H1 (cell line): ENCODE measurements at regions not wholly inside any gene's neighbourhood (a gene's known extent, or its start where the extent isn't known, plus 50 kb on each side); places are given as distances from the start of the nearest gene placed in this dataset.

Source experiments
- CTCF ChIA-PET: fragments of 300-600 bp; sonication (Branson Sonifier 250); formaldehyde crosslinking; loops from one replicate; lab custom pipeline; 2021; ENCODE audit not compliant: partially characterized antibody; lab: Charles Lee
- POLR2A ChIA-PET: fragments of 300-600 bp; sonication (Branson Sonifier 250); formaldehyde crosslinking; loops from one replicate; lab custom pipeline; 2021; ENCODE audit warnings: inconsistent platforms; ENCODE audit not compliant: partially characterized antibody; lab: Charles Lee
- DNase-seq, 2 experiments: peaks; one replicate each; pipeline versions ENCODE4 v3.0.0 to v3.0.0-alpha.2; 2010 to 2022; ENCODE audit warnings: low spot score in 2 of 2, low read depth in 1 of 2, mixed read lengths in 1 of 2
- FAIRE-seq: peaks from 2 replicates; lab custom pipeline; 2011; peaks lifted over from hg19 to GRCh38; lab: Jason Lieb, UNC
- H2AFZ ChIP-seq: 2 replicates; pipeline ENCODE4 v1.8.1; 2012; ENCODE audit warnings: low read length, inconsistent platforms
- H2AK5ac ChIP-seq: 2 replicates; pipeline ENCODE4 v1.6.1; 2013; ENCODE audit warnings: low read depth, low read length
- H2BK120ac ChIP-seq: replicated peaks from 2 replicates; pipeline ENCODE3; 2013; ENCODE audit warnings: low read depth, low read length, inconsistent platforms
- H2BK12ac ChIP-seq: 2 replicates; pipeline ENCODE4 v1.6.1; 2013; ENCODE audit warnings: low read depth, low read length
- H2BK15ac ChIP-seq: 2 replicates; pipeline ENCODE4 v1.6.1; 2013; ENCODE audit warnings: low read length
- H2BK20ac ChIP-seq: 2 replicates; pipeline ENCODE4 v1.6.1; 2013; ENCODE audit warnings: low read length
- H2BK5ac ChIP-seq: 2 replicates; pipeline ENCODE4 v1.6.1; 2013; ENCODE audit warnings: low read depth, low read length
- H3K14ac ChIP-seq: 2 replicates; pipeline ENCODE4 v1.6.1; 2013; ENCODE audit warnings: inconsistent platforms; ENCODE audit not compliant: insufficient read length
- H3K18ac ChIP-seq: 2 replicates; pipeline ENCODE4 v1.6.1; 2013; ENCODE audit warnings: low read length; ENCODE audit errors: extremely low read depth
- H3K23ac ChIP-seq: 2 replicates; pipeline ENCODE4 v1.6.1; 2013; ENCODE audit warnings: inconsistent platforms; ENCODE audit not compliant: insufficient read length
- H3K23me2 ChIP-seq: 2 replicates; pipeline ENCODE4 v1.6.1; 2013; ENCODE audit warnings: low read depth, low read length
- H3K27ac ChIP-seq: 2 replicates; pipeline ENCODE4 v1.6.1; 2011; ENCODE audit warnings: low read depth, low read length, inconsistent platforms
- H3K27me3 ChIP-seq, 4 experiments: replicated peaks in 1 of 4; 1 replicate in 1 of 4; 2 replicates in 3 of 4; pipeline versions ENCODE4 v1.6.1 to v1.8.1; 2011 to 2013; ENCODE audit warnings: low read length in 3 of 4, mild to moderate bottlenecking in 3 of 4, inconsistent platforms in 2 of 4, mixed read lengths in 2 of 4, moderate library complexity in 1 of 4; ENCODE audit not compliant: control insufficient read depth in 3 of 4, insufficient read depth in 3 of 4; ENCODE audit errors: extremely low read depth in 1 of 4
- H3K36me3 ChIP-seq, 4 experiments: 2 replicates each; pipeline versions ENCODE4 v1.6.1 to v1.8.1; 2011 to 2013; ENCODE audit warnings: mild to moderate bottlenecking in 4 of 4, low read length in 3 of 4, moderate library complexity in 2 of 4, control low read depth in 1 of 4, inconsistent platforms in 1 of 4; ENCODE audit not compliant: insufficient read depth in 4 of 4, control insufficient read depth in 2 of 4
- H3K4ac ChIP-seq: replicated peaks from 2 replicates; pipeline ENCODE3; 2013; ENCODE audit warnings: low read length, low read depth, mixed read lengths, inconsistent platforms; ENCODE audit not compliant: insufficient read length
- H3K4me1 ChIP-seq, 4 experiments: replicated peaks in 1 of 4; 1 replicate in 1 of 4; 2 replicates in 3 of 4; pipeline versions ENCODE4 v1.6.1 to v1.8.1; 2011 to 2013; ENCODE audit warnings: low read length in 3 of 4, inconsistent platforms in 2 of 4, mixed read lengths in 1 of 4; ENCODE audit not compliant: insufficient read depth in 4 of 4, control insufficient read depth in 3 of 4
- H3K4me2 ChIP-seq, 2 experiments: 2 replicates each; pipeline versions ENCODE4 v1.6.1 to v1.8.1; 2011 to 2013; ENCODE audit warnings: low read depth in 2 of 2, low read length in 2 of 2, control low read depth in 1 of 2, inconsistent platforms in 1 of 2, mild to moderate bottlenecking in 1 of 2; ENCODE audit not compliant: insufficient read depth in 1 of 2
- H3K4me3 ChIP-seq, 4 experiments: fragments of 200-600, 300-600 bp in 1 of 4; sonication (generic), shearing (Covaris generic), sonication (Bioruptor Twin) in 1 of 4; 2 replicates each; pipeline versions ENCODE4 v1.5.1 to v1.8.1; 2011 to 2016; ENCODE audit warnings: low read length in 4 of 4, low read depth in 3 of 4, control low read depth in 2 of 4, inconsistent platforms in 2 of 4, mild to moderate bottlenecking in 2 of 4, mixed read lengths in 1 of 4, moderate library complexity in 1 of 4; ENCODE audit not compliant: insufficient read depth in 2 of 4; ENCODE audit errors: extremely low read depth in 1 of 4
- H3K56ac ChIP-seq: replicated peaks from 2 replicates; pipeline ENCODE3; 2013; ENCODE audit warnings: low read depth, mild to moderate bottlenecking, mixed read lengths, low read length, inconsistent platforms; ENCODE audit not compliant: insufficient read length
- H3K79me1 ChIP-seq: 2 replicates; pipeline ENCODE4 v1.6.1; 2013; ENCODE audit warnings: low read depth, low read length, control low read depth
- H3K79me2 ChIP-seq, 2 experiments: 2 replicates each; pipeline versions ENCODE4 v1.6.1 to v1.8.1; 2012 to 2013; ENCODE audit warnings: low read length in 2 of 2, mild to moderate bottlenecking in 2 of 2, inconsistent platforms in 1 of 2; ENCODE audit not compliant: insufficient read depth in 2 of 2, control insufficient read depth in 1 of 2
- H3K9ac ChIP-seq, 4 experiments: replicated peaks in 1 of 4; 1 replicate in 1 of 4; 2 replicates in 3 of 4; pipeline versions ENCODE4 v1.6.1 to v1.8.1; 2011 to 2013; ENCODE audit warnings: low read depth in 3 of 4, low read length in 3 of 4, control low read depth in 2 of 4, mild to moderate bottlenecking in 2 of 4, moderate library complexity in 2 of 4, inconsistent platforms in 1 of 4; ENCODE audit errors: extremely low read depth in 1 of 4
- H3K9me3 ChIP-seq, 2 experiments: 2 replicates each; pipeline versions ENCODE4 v1.6.1 to v1.8.1; 2012 to 2013; ENCODE audit warnings: mild to moderate bottlenecking in 2 of 2, moderate library complexity in 2 of 2, control low read depth in 1 of 2, inconsistent platforms in 1 of 2, low read depth in 1 of 2, low read length in 1 of 2, mixed read lengths in 1 of 2; ENCODE audit not compliant: insufficient read depth in 2 of 2
- H4K20me1 ChIP-seq, 2 experiments: replicated peaks in 1 of 2; 2 replicates each; pipeline versions ENCODE3 to v1.8.1; 2011 to 2013; ENCODE audit warnings: inconsistent platforms in 2 of 2, low read length in 2 of 2, mild to moderate bottlenecking in 1 of 2; ENCODE audit not compliant: insufficient read depth in 2 of 2, control insufficient read depth in 1 of 2
- H4K5ac ChIP-seq: 2 replicates; pipeline ENCODE4 v1.6.1; 2013; ENCODE audit warnings: low read length, low read depth, mixed read lengths, inconsistent platforms; ENCODE audit not compliant: insufficient read length
- H4K8ac ChIP-seq: 2 replicates; pipeline ENCODE4 v1.8.0; 2013; ENCODE audit warnings: mild to moderate bottlenecking, moderate library complexity, low read length, inconsistent platforms; ENCODE audit not compliant: insufficient read depth; ENCODE audit errors: extremely low read depth
- H4K91ac ChIP-seq: replicated peaks from 2 replicates; pipeline ENCODE3; 2013; ENCODE audit warnings: low read length, mixed read lengths, inconsistent platforms; ENCODE audit not compliant: insufficient read length
- GABPA ChIP-seq: IDR thresholded peaks from 2 replicates; pipeline ENCODE4 v1.6.1; 2011; ENCODE audit warnings: mild to moderate bottlenecking, low read length, moderate library complexity, borderline replicate concordance; ENCODE audit not compliant: insufficient read depth
- HDAC6 ChIP-seq: IDR thresholded peaks from one replicate; pipeline ENCODE4 v1.7.1; 2012; ENCODE audit warnings: low read depth, mild to moderate bottlenecking, inconsistent platforms, low read length, moderate library complexity
- NRF1 ChIP-seq: IDR thresholded peaks from 2 replicates; pipeline ENCODE4 v1.6.1; 2011; ENCODE audit warnings: mild to moderate bottlenecking, low read depth, low read length, improper control_type of control experiment
- POLR2AphosphoS5 ChIP-seq: IDR thresholded peaks from 2 replicates; pipeline ENCODE4 v1.6.1; 2011; ENCODE audit warnings: low read depth, low read length
- SIX5 ChIP-seq: IDR thresholded peaks from 2 replicates; pipeline ENCODE4 v1.6.1; 2011; ENCODE audit warnings: mild to moderate bottlenecking, low read depth, low read length
- WGBS, 2 experiments: shearing (Covaris generic) in 1 of 2; methylation state at CpG; one replicate each; pipeline versions ENCODE4 v1.1.6 to v1.1.7; 2013 to 2015; ENCODE audit warnings: low lambda C conversion rate in 2 of 2, mixed read lengths in 2 of 2, inconsistent platforms in 1 of 2, low coverage in 1 of 2, missing lambda C conversion rate in 1 of 2; ENCODE audit not compliant: insufficient replicate concordance in 2 of 2, insufficient coverage in 1 of 2, insufficient read length in 1 of 2; ENCODE audit errors: extremely low coverage in 1 of 2, missing lambda C conversion rate in 1 of 2; 5-methylcytosine and 5-hydroxymethylcytosine counted together

- Histone ChIP-seq H2BK5ac (no peak overlapping the region), H3K36me3 (no peaks in the 10 kb centered on the region), H3K4me1 (no peaks in the 10 kb centered on the region), H3K4me3 (no peak overlapping the region), H4K8ac (no peak overlapping the region), H2BK20ac (no peak overlapping the region), H3K9ac (no peak overlapping the region), H3K4ac (no peak overlapping the region), H3K23me2 (no peaks in the 10 kb centered on the region), H3K56ac (no peak overlapping the region), H3K79me2 (no peaks in the 10 kb centered on the region), H3K27ac (no peak overlapping the region), H2BK12ac (no peak overlapping the region), H2AFZ (no peak overlapping the region), H3K9me3 (no peaks in the 10 kb centered on the region), H3K79me1 (no peaks in the 10 kb centered on the region), H3K18ac (no peak overlapping the region), H3K27me3 (no peaks in the 10 kb centered on the region), H3K4me2 (no peak overlapping the region), H4K20me1 (no peaks in the 10 kb centered on the region), H2BK15ac (no peak overlapping the region), H2BK120ac (no peak overlapping the region), H4K91ac (no peak overlapping the region), H4K5ac (no peak overlapping the region), H3K23ac (no peak overlapping the region), H2AK5ac (no peak overlapping the region), H3K14ac (no peak overlapping the region)
- no peak for DNase-seq
- FAIRE-seq: no peak
- TF ChIP-seq POLR2AphosphoS5 (no peak), GABPA (no peak), SIX5 (no peak), NRF1 (no peak), HDAC6 (no peak)
- WGBS, 2 experiments: 58% methylated on average over 3 of the region's 3 CpGs; no CpG with 5 or more reads in 1 of the 2 experiments
- POLR2A ChIA-PET: no interaction called here
- CTCF ChIA-PET: interaction anchor here (1.8 kb wide), 1 partner anchor 9 kb away, joined by 3 read pairs; no protein-coding TSS in a partner anchor
Observed at GRCh38 chr5:120080781-120081180, 383.3 kb upstream of the PRR16 start.
